Right forelimb (tissue), 1 donor: ENCODE measurements at regions not wholly inside any gene's neighbourhood (a gene's known extent, or its start where the extent isn't known, plus 50 kb on each side); places are given as distances from the start of the nearest gene placed in this dataset.

ENCODE experiments used
- DNase-seq: peaks from one replicate; pipeline ENCODE4 v3.0.0-alpha.2; 2018

GRCh38 chr15:87219650-87220615 is 1036.6 kb downstream of the NTRK3 start:
- no peak for DNase-seq

DNA sequence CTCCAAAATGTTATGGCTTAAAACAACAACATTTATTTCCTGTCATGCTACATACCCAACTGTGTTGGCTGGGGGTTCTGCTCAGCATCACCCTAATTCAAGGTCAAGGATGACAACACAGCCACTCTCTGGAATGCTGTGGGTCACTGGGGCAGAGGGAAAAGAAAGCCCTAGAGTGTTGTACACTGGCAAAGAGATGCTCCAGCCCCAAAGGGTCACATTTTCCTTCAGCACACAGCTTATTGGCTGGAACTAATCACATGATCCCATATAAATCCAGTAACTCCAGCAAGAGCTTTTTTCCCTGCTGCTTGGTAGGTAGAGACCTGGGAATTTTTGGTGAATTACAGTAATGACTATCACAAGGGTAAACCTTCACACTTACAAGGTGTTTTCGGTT is 1041.4 kb downstream of the NTRK3 start:
- DNase-seq: no peak

DNA sequence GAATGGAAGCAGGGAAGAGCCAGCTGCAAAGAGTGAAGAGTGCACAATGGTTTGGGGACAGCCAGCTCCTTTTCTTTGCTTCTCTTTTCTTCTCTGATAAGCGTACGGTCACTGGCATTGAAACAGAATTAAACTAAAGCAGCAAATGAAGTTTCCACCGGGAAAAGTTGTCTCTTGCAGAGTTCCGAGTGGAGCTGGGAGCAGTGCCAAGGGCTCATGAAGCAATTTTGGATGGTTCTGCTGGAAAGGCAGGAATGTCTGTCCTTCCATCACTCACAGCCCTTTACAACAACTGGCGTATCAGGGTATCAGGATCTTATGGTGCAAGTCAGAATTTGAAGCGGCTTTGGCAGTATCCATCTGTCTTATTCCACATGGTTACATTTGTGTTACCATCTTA is 1042.9 kb downstream of the NTRK3 start:
- no peak for DNase-seq

DNA sequence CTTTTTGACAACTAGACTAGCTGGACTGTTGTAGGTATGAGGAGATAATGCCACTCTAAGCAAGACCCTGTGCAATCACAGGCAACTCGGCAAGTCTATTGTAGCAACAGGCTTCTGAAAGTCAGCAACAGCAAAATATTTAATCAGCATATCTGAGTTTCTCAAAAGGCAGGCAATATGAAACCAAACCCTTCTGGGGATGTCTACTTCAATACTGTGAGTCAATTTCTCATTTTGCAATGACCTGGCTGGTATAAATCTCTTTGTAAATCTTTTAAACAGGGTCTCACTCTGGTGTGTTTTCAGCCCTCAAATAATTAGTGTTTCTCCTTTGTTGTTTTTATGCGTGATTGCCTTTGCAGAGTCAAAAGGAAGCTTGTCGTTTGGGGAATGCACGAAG is 1044.5 kb downstream of the NTRK3 start:
- no peak for DNase-seq

DNA sequence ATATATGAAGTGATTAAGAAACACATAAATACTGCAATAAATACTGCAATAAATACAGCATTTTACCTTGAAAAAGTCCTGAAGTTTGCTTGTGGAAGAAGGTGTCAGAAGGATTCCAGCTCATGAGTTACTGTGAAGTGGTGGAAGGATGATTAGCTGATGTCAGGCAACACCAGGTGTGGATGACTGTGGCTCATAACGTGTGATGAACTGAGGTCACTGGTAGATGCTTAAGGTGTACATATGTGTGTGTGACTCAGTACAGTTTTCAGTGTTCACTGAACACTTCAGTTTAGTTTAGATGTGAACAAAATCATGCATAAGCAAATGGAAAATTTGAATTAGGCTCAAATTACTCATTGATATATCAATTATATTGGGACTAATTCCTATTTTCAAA is 1045.0 kb downstream of the NTRK3 start:
- no peak for DNase-seq

GRCh38 chr15:87209891-87210689 is 1046.4 kb downstream of the NTRK3 start:
- no peak for DNase-seq

- no peak for DNase-seq
Observed at GRCh38 chr15:87207990-87208580, 1048.5 kb downstream of the NTRK3 start.

- DNase-seq: no peak
Observed at GRCh38 chr15:87207251-87207650, 1049.3 kb downstream of the NTRK3 start.

GRCh38 chr15:87201986-87202385 is 1054.6 kb downstream of the NTRK3 start:
- no peak for DNase-seq

GRCh38 chr15:87200149-87200548 is 1056.4 kb downstream of the NTRK3 start:
- DNase-seq: no peak

GRCh38 chr15:87197981-87198380 is 1058.6 kb downstream of the NTRK3 start:
- no peak for DNase-seq

DNA sequence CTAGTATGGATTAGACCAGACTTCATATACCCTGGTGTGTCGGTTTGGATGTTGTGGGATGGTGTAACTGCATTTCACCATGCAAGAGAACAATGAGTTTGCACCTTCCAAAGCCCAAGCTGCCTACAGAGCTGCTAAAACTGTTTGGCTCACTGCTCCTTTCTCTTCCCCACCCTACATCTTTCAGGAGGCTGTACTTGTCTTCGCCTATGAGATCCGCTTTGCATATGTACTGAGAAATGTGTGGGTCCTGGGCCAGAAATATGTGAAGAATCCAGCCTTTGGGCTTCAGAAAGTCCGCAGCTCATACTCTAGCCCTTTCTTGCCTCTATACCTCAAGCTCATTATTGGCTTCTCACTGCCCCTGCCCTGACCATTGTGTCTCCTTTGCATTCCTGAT is 1060.0 kb downstream of the NTRK3 start:
- no peak for DNase-seq

GRCh38 chr15:87193481-87193880 is 1063.1 kb downstream of the NTRK3 start:
- no peak for DNase-seq

DNA sequence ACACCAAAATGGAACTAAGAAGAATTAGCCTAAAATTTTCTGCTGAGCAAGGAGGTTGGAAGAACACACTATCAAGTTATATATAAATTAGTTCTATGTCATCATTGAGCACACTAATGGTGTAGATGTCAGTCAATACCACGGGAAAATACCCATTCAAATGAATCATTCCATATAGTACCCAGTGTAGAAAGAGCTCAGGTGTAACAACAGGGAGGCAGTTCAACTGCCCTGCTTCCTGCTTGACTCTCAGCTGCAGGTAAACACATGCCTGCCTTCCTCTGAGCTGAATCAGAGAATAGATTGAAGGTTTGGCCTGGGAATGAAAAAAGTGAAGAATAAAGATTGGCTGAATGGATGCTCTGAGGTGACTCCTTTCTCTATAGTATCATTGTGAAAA is 1088.0 kb downstream of the AGBL1 start:
- no peak for DNase-seq

DNA sequence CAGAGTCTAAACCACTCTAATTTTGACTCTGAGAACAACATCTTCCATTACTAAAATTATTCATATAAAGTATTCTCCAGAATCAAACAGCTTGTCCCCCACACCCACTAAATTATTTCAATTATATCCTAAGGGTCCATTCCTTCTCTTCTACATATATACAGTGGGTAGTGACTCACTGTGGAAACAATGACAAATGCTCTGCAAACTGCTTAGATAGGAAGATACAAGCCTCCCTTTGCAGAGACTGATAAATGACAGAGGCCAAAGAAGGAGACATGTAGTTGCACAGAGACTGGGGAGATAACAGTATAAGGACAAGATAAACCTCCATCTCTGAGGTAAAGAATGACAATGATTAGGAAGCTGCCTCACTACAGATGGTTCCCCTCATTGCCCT is 1087.4 kb downstream of the AGBL1 start:
- DNase-seq: no peak

DNA sequence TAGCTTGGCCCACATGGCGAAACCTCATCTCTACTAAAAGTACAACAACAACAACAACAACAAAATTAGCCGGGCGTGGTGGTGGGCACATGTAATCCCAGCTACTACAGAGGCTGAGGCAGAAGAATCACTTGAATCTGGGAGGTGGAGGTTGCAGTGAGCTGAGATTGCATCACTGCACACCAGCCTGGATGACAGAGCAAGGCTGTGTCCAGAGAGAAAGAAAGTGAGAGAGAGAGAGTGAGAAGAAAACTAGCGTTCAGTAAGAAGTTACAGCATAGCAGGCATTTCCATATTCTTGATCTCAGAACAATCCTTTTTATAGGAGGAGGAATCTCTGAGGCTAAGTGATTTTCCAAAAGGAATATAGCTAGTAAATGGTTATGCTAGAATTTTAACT is 1076.1 kb downstream of the AGBL1 start:
- no peak for DNase-seq

DNA sequence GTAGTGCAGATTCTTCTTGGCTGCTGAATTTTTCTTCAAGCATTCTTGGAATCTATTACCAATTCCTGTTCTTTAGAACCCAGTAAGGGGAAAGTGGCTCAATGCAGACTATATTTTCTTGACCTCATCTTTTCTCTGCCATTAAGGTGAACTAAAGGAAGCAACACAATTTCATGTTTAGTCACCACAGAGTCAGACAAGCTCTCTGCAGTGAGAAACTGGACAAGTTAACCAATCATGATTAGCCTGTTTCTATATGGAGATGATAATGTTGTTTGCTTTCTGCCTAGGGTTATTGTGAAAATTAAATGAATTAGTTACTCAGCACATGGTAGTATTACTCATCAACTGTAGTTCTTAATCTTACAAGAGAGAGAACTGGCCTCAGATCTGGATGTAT is 1075.1 kb downstream of the AGBL1 start:
- no peak for DNase-seq

- DNase-seq: no peak
Observed at GRCh38 chr15:87151202-87151748, 1071.6 kb downstream of the AGBL1 start.

- DNase-seq: no peak
Observed at GRCh38 chr15:87145696-87146095, 1066.0 kb downstream of the AGBL1 start.

GRCh38 chr15:87144775-87145174 is 1065.1 kb downstream of the AGBL1 start:
- no peak for DNase-seq

GRCh38 chr15:87142096-87142495 is 1062.4 kb downstream of the AGBL1 start:
- no peak for DNase-seq

GRCh38 chr15:87135109-87135508 is 1055.4 kb downstream of the AGBL1 start:
- DNase-seq: no peak

DNA sequence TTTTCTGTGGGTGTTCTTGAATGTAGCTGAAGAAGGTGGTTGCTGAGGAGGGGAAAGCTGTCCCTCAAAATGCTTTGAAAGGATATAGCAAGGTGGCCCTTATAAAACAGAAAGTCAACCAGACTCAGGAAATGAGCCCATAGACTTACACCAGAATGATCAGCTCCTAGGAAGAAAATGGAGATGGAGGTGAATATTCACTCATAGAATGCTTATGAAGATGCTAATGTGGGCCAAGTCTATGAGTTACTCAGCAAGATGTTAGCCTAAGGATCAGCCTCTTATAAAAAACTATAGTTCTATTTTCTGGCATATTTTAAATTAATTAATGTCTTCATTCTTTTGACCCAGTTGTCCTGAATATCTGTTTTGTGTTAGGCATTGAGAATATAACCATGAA is 1054.0 kb downstream of the AGBL1 start:
- DNase-seq: no peak
